CD4-positive, alpha-beta T cell (primary cell): ENCODE measurements at regions not wholly inside any gene's neighbourhood (a gene's known extent, or its start where the extent isn't known, plus 50 kb on each side); places are given as distances from the start of the nearest gene placed in this dataset.

Source experiments
- ATAC-seq: fragments of 200-7000 bp; cut with Tn5 transposase; one replicate; pipeline ENCODE4 v1.10.0; 2022; ENCODE audit warnings: mild to moderate bottlenecking; ENCODE audit not compliant: poor library complexity
- CTCF ChIA-PET: fragments of 350-600 bp; sonication (Branson Sonifier 250); formaldehyde crosslinking; loops from one replicate; lab custom pipeline; 2021; ENCODE audit warnings: antibody characterized with exemption, inconsistent platforms; lab: Charles Lee
- POLR2A ChIA-PET: fragments of 350-600 bp; sonication (Branson Sonifier 250); formaldehyde crosslinking; loops from one replicate; lab custom pipeline; 2021; ENCODE audit warnings: antibody characterized with exemption, inconsistent platforms; lab: Charles Lee
- DNase-seq, 14 experiments: peaks; one replicate each; pipeline ENCODE4 v3.0.0-alpha.2; 2013 to 2020; ENCODE audit warnings: mixed read lengths in 2 of 14
- H3K27ac ChIP-seq, 2 donors: one replicate each; pipeline versions ENCODE4 v1.5.1 to v1.7.0; 2013; ENCODE audit warnings: low read length in 2 of 2, low read depth in 1 of 2, mild to moderate bottlenecking in 1 of 2
- H3K27me3 ChIP-seq, 2 experiments: 1 replicate in 1 of 2; 2 replicates in 1 of 2; pipeline versions ENCODE4 v1.6.1 to v1.7.0; 2013; ENCODE audit warnings: low read length in 2 of 2, control low read depth in 1 of 2, mild to moderate bottlenecking in 1 of 2, moderate library complexity in 1 of 2; ENCODE audit not compliant: insufficient read depth in 2 of 2, control insufficient read depth in 1 of 2
- H3K36me3 ChIP-seq: one replicate; pipeline ENCODE4 v1.6.1; 2013; ENCODE audit warnings: low read length, control low read depth; ENCODE audit not compliant: insufficient read depth
- H3K4me1 ChIP-seq: one replicate; pipeline ENCODE4 v1.6.1; 2013; ENCODE audit warnings: low read length, control low read depth; ENCODE audit not compliant: insufficient read depth
- H3K4me3 ChIP-seq: one replicate; pipeline ENCODE4 v1.5.1; 2013; ENCODE audit warnings: mild to moderate bottlenecking, low read length, moderate library complexity
- H3K9me3 ChIP-seq, 2 experiments: 1 replicate in 1 of 2; 2 replicates in 1 of 2; pipeline versions ENCODE4 v1.6.1 to v1.7.0; 2013; ENCODE audit warnings: low read length in 2 of 2, mild to moderate bottlenecking in 2 of 2, control low read depth in 1 of 2, moderate library complexity in 1 of 2; ENCODE audit not compliant: control insufficient read depth in 1 of 2, insufficient read depth in 1 of 2
- H3K27ac Mint-ChIP-seq: one replicate; pipeline ENCODE4 v1.8.0; 2020; ENCODE audit warnings: mixed read lengths
- H3K27me3 Mint-ChIP-seq: one replicate; pipeline ENCODE4 v1.8.0; 2021; ENCODE audit warnings: mixed read lengths
- H3K36me3 Mint-ChIP-seq: one replicate; pipeline ENCODE4 v1.8.0; 2021; ENCODE audit warnings: low read depth, mixed read lengths
- H3K4me1 Mint-ChIP-seq: one replicate; pipeline ENCODE4 v1.8.0; 2021; ENCODE audit warnings: low read depth, mixed read lengths
- H3K4me3 Mint-ChIP-seq: one replicate; pipeline ENCODE4 v1.8.0; 2020; ENCODE audit warnings: mild to moderate bottlenecking, mixed read lengths
- H3K9me3 Mint-ChIP-seq: one replicate; pipeline ENCODE4 v1.8.0; 2020; ENCODE audit warnings: mixed read lengths
- CTCF ChIP-seq: fragments of 200-600 bp; IDR thresholded peaks from one replicate; pipeline ENCODE4 v1.8.0; 2022; ENCODE audit warnings: antibody characterized with exemption, mild to moderate bottlenecking
- intact Hi-C, 2 experiments: fragments of 100-400 bp; cut with DNase I in 1 of 2; cut with micrococcal nuclease in 1 of 2; formaldehyde crosslinking; loops; one replicate each; pipeline versions ENCODE4 v1.15.1 to v1.9.0; 2023 to 2025; cut with DNase I, micrococcal nuclease

- Histone ChIP-seq H3K27ac (no peak overlapping the region), H3K36me3 (no peaks in the 10 kb centered on the region), H3K27me3 (no peaks in the 10 kb centered on the region), H3K4me1 (no peaks in the 10 kb centered on the region), H3K4me3 (no peak overlapping the region), H3K9me3 (peaks cover 0 to 4% of the 10 kb centered on the region in 2 experiments)
- no peaks in the 10 kb centered on the region for H3K36me3 Mint-ChIP-seq
- CTCF ChIA-PET, result no interaction called here
- no peaks in the 10 kb centered on the region for H3K27me3 Mint-ChIP-seq
- no peak overlapping the region for H3K27ac Mint-ChIP-seq
- intact Hi-C loops, result no loop called here
- H3K9me3 Mint-ChIP-seq, result peaks cover 2% of the 10 kb centered on the region
- H3K4me1 Mint-ChIP-seq, result no peaks in the 10 kb centered on the region
- no peak for ATAC-seq
- no peak for TF ChIP-seq CTCF
- H3K4me3 Mint-ChIP-seq, result no peak overlapping the region
- POLR2A ChIA-PET, result no interaction called here
- no peak for DNase-seq
These were observed 489.8 kb upstream of the CTSO start for GRCh38 chr4:156443488-156443887.

GRCh38 chr4:156442912-156443311 is 489.2 kb upstream of the CTSO start:
- intact Hi-C loops, result no loop called here
- H3K36me3 ChIP-seq, result no peaks in the 10 kb centered on the region
- H3K27ac ChIP-seq, result no peak overlapping the region
- ChIA-PET CTCF (no interaction called here), POLR2A (no interaction called here)
- no peak overlapping the region for H3K27ac Mint-ChIP-seq
- ATAC-seq (no peak), DNase-seq (no peak)
- peaks cover 2% of the 10 kb centered on the region for H3K9me3 Mint-ChIP-seq
- H3K9me3 ChIP-seq, result peaks cover 0 to 4% of the 10 kb centered on the region in 2 experiments
- H3K4me1 Mint-ChIP-seq, result no peaks in the 10 kb centered on the region
- TF ChIP-seq CTCF, result no peak
- H3K4me1 ChIP-seq, result no peaks in the 10 kb centered on the region
- H3K27me3 ChIP-seq, result no peaks in the 10 kb centered on the region
- no peaks in the 10 kb centered on the region for H3K36me3 Mint-ChIP-seq
- H3K4me3 Mint-ChIP-seq, result no peak overlapping the region
- no peaks in the 10 kb centered on the region for H3K27me3 Mint-ChIP-seq
- no peak overlapping the region for H3K4me3 ChIP-seq

GRCh38 chr4:156439576-156440200 is 486.0 kb upstream of the CTSO start:
- Histone ChIP-seq H3K27me3 (no peaks in the 10 kb centered on the region), H3K4me1 (no peaks in the 10 kb centered on the region), H3K36me3 (no peaks in the 10 kb centered on the region), H3K4me3 (no peak overlapping the region), H3K27ac (no peak overlapping the region), H3K9me3 (no peaks in the 10 kb centered on the region)
- no peaks in the 10 kb centered on the region for H3K36me3 Mint-ChIP-seq
- H3K27ac Mint-ChIP-seq, result no peak overlapping the region
- no peak for TF ChIP-seq CTCF
- DNase-seq (no peak), ATAC-seq (no peak)
- POLR2A ChIA-PET, result no interaction called here
- H3K9me3 Mint-ChIP-seq, result peaks cover 2% of the 10 kb centered on the region
- H3K4me3 Mint-ChIP-seq, result no peak overlapping the region
- CTCF ChIA-PET, result no interaction called here
- no peaks in the 10 kb centered on the region for H3K27me3 Mint-ChIP-seq
- intact Hi-C loops, result no loop called here
- no peaks in the 10 kb centered on the region for H3K4me1 Mint-ChIP-seq
